ENCODE measurements at regions not wholly inside any gene's neighbourhood (a gene's known extent, or its start where the extent isn't known, plus 50 kb on each side); places are given as distances from the start of the nearest gene placed in this dataset.
"Not testable (repeated sequence)": the region's sequence is repeated elsewhere in the genome, so short reads cannot be mapped to it uniquely, and the experiment has no call there.

DNA sequence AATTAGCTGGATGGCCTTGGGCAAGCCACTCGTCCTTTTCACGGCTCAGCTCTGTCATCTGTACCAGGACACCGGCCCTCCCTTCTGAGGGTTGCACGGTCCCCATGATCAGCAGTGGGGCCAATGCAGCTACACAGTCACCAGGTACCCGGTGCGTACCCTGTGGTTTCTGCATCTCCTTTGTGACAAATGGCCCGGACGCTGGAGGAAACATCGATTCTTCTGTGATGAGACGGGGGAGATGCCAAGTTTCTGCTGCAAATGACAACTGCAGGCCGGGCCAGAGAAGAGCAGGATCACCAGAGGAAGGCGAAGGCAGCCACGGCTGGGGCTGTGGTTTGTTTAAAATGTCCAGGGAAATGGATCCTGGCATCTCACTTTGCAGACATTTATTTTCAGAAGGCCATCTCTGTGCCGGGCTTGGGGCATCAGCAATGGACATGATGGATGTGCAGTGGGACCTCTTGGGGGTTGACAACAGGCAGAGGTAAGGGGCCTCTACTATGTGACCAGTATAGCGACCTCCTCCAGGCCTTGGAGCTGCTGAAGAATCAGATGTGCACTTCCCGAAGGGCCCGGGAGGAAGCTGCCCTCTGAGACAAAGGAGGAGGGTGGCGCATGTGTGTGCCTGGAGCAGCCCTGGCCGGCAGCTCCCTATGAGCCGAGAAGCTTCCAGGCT lies 221.9 kb upstream of the C1orf174 start:
- DNase-seq: no peak

- no peak for DNase-seq
Measured at GRCh38 chr1:4122513-4123160, 222.6 kb upstream of the C1orf174 start.

DNA sequence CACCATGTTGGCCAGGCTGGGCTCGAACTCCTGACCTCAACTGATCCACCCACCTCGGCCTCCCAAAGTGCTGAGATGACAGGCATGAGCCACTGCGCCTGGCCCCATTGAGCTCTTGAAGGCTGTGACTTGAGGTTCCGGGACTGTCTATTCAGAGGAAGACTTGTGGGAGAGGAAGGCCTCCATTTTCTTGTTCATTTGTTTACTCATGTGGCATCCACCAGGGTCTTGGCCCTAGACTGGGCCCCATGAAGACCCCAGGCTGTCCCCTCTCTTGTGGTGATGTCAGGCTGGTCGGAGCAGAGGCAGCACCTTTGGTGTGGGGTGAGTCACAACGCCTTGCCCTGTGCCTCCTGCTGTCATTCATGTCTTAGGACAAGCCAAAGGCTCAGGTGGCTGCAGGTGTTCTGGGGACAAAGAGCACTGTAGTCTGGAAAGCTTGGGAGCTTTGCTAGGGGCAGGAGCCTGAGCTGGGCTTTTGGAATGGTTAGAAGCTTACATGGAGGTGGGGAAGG lies 224.6 kb upstream of the C1orf174 start:
- no peak for DNase-seq

DNA sequence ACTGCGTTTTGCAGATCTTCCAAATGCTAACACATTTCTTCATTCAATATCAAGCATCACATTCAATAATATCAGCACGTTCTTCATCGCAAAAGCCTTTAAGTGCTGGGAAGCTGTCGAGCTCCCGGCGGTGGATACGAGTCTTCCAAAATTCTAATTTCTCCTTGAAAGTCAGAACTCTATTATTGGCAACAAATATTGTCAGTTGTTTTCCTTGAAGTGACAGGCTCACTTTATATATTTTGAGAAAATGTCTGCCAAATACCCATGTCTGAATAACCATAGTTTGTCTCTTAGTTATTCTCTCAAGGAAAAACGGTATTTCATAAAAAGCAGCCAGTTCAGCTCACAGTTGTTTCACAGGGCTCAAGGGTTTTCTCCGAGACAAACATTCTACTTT lies 226.2 kb upstream of the C1orf174 start:
- no peak for DNase-seq

DNA sequence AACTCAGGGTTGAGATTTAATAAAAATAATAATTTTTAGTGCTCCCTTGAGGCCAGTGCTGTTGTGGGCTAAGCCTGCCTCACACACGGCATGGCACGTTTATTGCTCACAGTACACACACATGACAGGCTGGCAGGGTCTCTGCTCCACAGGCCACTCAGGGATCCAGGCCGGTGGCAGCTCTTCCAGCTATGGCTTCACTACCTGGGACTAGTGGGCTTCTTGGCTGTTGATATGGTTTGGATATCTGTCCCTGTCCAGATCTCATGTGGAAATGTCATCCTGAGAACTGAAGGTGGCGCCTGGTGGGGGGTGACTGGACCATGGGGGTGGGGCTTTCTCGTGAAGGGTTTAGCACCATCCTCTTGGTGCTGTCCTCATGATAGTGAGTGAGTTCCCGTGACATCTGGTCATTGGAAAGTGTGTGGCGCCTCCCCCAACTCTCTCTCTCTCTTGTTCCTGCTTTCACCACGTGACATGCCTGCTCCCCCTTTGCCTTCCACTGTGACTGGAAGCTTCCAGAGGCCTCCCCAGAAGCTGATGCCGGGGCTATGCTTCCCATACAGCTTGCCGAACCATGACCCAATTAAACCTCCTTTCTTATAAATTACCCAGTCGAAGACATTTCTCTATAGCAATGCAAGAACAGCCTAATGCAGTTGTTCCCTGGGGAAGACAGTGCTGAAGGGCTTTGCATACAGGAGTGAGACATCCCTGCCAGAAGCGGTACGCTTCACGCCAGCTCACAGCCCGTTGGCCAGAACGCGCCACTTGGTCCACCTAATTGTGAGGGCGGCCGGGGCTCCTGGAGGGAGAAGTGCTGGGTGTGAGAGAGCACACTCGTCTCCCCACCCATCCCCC lies 226.9 kb upstream of the C1orf174 start:
- DNase-seq: no peak

- DNase-seq: no peak
Measured at GRCh38 chr1:4127592-4128140, 227.6 kb upstream of the C1orf174 start.

- no peak for DNase-seq
Measured at GRCh38 chr1:4128616-4129015, 228.5 kb upstream of the C1orf174 start.

DNA sequence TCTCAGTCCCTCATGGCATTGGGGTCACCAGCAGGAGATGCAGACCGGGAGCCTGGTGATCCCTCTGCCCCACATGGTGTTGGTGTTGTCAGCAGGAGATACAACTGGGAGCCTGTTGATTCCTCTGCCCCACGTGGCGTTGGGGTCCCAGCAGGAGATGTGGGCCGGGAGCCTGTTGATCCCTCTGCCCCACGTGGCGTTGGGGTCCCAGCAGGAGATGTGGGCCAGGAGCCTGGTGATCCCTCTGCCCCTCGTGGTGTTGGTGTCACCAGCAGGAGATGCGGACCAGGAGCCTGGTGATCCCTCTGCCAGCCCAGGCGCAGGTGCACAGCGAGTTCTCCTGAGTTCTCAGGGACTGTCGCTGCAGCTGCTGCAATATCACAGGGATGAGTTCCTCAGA lies 229.6 kb upstream of the C1orf174 start:
- DNase-seq: no peak

GRCh38 chr1:4130096-4130495 lies 230.0 kb upstream of the C1orf174 start:
- DNase-seq: no peak

- DNase-seq: no peak
Measured at GRCh38 chr1:4131734-4132133, 231.7 kb upstream of the C1orf174 start.

- no peak for DNase-seq
Measured at GRCh38 chr1:4132352-4133296, 232.6 kb upstream of the C1orf174 start.

DNA sequence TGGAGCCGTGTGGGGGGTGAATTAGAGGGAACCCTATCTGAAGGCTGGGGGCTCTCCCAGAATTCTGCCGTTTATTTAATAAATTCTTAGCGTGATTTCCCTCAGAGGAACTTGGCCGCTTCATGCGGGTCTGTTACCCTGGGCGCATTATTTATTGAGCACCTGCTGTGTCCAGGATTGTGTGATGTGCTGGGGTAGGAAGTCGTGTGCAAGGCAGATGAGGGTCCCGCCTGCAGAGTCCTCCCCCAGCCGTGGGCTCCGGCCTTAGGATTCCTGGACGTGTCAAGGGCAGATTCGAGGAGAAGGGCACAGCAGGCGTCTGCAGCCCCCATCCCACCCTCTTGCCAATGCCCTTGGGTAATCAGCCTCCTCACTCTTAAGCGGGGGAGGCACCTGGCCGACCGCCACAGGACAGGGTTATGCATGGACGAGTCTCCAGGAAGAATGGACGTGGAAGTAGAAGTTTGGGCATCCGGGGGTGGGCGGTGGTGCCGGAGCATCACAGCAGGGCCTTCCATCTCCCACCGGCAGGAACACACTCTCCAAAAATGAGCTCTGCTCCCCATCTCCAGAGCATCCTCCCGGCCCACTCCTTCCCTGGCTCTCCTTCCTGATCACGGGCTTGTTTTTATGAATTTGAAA lies 233.3 kb upstream of the C1orf174 start:
- no peak for DNase-seq

- DNase-seq: no peak
Measured at GRCh38 chr1:4133939-4134321, 233.9 kb upstream of the C1orf174 start.

GRCh38 chr1:4135853-4136252 lies 235.8 kb upstream of the C1orf174 start:
- DNase-seq: not testable (repeated sequence)

GRCh38 chr1:4137621-4138415 lies 237.7 kb upstream of the C1orf174 start:
- DNase-seq: no peak

- no peak for DNase-seq
Measured at GRCh38 chr1:4139646-4140045, 239.6 kb upstream of the C1orf174 start.

DNA sequence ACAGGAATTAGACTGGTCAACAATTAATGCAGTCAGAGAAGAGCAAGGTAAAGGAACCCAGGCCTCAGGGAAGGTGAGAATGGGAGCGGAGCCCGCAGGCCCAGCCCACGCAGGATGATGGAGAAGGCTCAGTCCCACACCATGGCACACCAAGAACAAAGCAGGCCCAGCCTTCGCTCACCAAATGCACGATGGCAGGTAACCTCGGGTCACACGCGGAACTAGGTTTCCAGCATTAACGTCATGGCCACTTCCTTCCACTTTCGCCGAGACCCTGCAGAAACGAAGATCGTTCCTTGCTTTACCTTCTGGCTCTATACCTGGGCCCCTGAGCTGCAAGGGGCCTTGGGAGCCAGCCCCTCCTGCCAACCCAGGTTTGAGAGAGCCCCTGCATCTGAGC lies 240.2 kb upstream of the C1orf174 start:
- DNase-seq: no peak

DNA sequence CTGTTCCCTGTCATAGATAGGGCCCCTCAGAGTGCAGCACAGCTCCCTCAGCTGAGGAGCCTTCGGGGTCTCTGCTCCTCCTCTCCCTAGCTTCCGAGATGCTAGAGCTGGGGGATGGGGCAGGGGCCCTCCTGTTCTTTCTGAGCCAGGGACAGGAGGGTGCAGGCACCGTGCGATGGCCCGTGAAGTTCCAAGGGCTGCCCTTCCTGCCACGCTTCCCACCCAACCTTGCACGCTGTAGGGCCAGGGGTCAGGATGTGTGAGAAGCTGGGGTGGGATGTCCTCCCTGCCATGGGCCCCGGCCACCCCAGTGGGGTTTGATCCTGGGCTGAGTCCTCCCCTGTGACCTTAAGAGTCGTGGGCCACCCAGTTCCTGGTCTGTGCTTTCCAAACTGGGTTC lies 240.7 kb upstream of the C1orf174 start:
- DNase-seq: no peak

GRCh38 chr1:4144349-4144971 lies 244.4 kb upstream of the C1orf174 start:
- DNase-seq: no peak

DNA sequence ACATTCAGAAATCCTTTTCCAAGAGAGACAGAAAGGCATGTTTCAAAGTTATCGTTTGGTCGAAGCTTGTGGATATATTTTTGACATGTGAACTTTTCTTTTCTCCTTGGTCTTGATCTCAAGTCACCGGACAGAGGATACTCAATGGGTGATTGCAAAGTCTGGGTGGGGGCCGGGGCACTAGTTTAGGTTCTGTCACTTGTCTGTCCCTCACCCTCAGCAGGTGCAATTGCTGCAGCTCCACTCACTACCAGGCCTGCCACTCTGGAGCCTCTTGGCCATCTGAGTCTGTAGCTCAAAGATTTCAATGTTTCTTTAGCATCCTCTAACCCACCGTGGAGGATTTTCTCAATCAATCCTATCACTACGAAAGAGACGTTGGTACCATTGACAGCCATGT lies 246.0 kb upstream of the C1orf174 start:
- DNase-seq: no peak
